SK-N-SH treated with all-trans-retinoic acid at 6 μM for 48 hours (cell line): ENCODE measurements at regions not wholly inside any gene's neighbourhood (a gene's known extent, or its start where the extent isn't known, plus 50 kb on each side); places are given as distances from the start of the nearest gene placed in this dataset.

Source experiments
- ATAC-seq: fragments of 200-7000 bp; cut with Tn5 transposase; 3 replicates; pipeline ENCODE4 v1.9.1; 2020; ENCODE audit warnings: mild to moderate bottlenecking, moderate library complexity
- BACH2 ChIP-seq: fragments of 250-450 bp; sonication (Bioruptor Pico); IDR thresholded peaks from 2 replicates; pipeline ENCODE4 v1.9.0; 2021; ENCODE audit warnings: mild to moderate bottlenecking, borderline replicate concordance
- CREB5 ChIP-seq: fragments of 250-450 bp; sonication (Bioruptor Pico); IDR thresholded peaks from 2 replicates; pipeline ENCODE4 v1.5.1; 2020; ENCODE audit warnings: low read depth, mild to moderate bottlenecking, moderate library complexity
- CSDC2 ChIP-seq: fragments of 250-450 bp; sonication (Bioruptor Pico); IDR thresholded peaks from 2 replicates; pipeline ENCODE4 v1.5.0; 2020; ENCODE audit warnings: mild to moderate bottlenecking, moderate library complexity
- CSRNP3 ChIP-seq: fragments of 250-450 bp; sonication (Bioruptor Pico); IDR thresholded peaks from 2 replicates; pipeline ENCODE4 v1.5.1; 2021; ENCODE audit warnings: mild to moderate bottlenecking, moderate library complexity
- ESRRG ChIP-seq: fragments of 250-450 bp; sonication (Bioruptor Pico); IDR thresholded peaks from 2 replicates; pipeline ENCODE4 v1.6.1; 2021; ENCODE audit warnings: mild to moderate bottlenecking
- GLIS3 ChIP-seq: fragments of 250-450 bp; sonication (Bioruptor Pico); IDR thresholded peaks from 2 replicates; pipeline ENCODE4 v1.5.0; 2020; ENCODE audit warnings: mild to moderate bottlenecking, moderate library complexity
- ISL1 ChIP-seq: fragments of 250-450 bp; sonication (Bioruptor Pico); IDR thresholded peaks from 2 replicates; pipeline ENCODE4 v2.1.2; 2022; ENCODE audit warnings: mild to moderate bottlenecking, moderate library complexity
- OSR1 ChIP-seq: fragments of 250-450 bp; sonication (Bioruptor Pico); IDR thresholded peaks from 2 replicates; pipeline ENCODE4 v1.8.0; 2022; ENCODE audit warnings: moderate library complexity, mild to moderate bottlenecking, inconsistent platforms
- PATZ1 ChIP-seq: fragments of 250-450 bp; sonication (Bioruptor Pico); IDR thresholded peaks from 2 replicates; pipeline ENCODE4 v1.8.0; 2020; ENCODE audit warnings: mild to moderate bottlenecking, moderate library complexity, borderline replicate concordance
- POU6F1 ChIP-seq: fragments of 250-450 bp; sonication (Bioruptor Pico); IDR thresholded peaks from 2 replicates; pipeline ENCODE4 v1.8.0; 2021; ENCODE audit warnings: low read depth, mild to moderate bottlenecking, moderate library complexity, borderline replicate concordance
- PPARA ChIP-seq: fragments of 250-450 bp; sonication (Bioruptor Pico); IDR thresholded peaks from 2 replicates; pipeline ENCODE4 v1.5.0; 2020; ENCODE audit warnings: mild to moderate bottlenecking, borderline replicate concordance
- RARB ChIP-seq: fragments of 250-450 bp; sonication (Bioruptor Pico); IDR thresholded peaks from 2 replicates; pipeline ENCODE4 v1.8.0; 2021; ENCODE audit warnings: mild to moderate bottlenecking, moderate library complexity
- SNAI2 ChIP-seq: fragments of 250-450 bp; sonication (Bioruptor Pico); IDR thresholded peaks from 2 replicates; pipeline ENCODE4 v1.5.0; 2020; ENCODE audit warnings: mild to moderate bottlenecking, moderate library complexity
- TCF4 ChIP-seq: fragments of 250-450 bp; sonication (Bioruptor Pico); IDR thresholded peaks from 2 replicates; pipeline ENCODE4 v1.8.0; 2021; ENCODE audit warnings: mild to moderate bottlenecking, moderate library complexity, borderline replicate concordance
- TOX ChIP-seq: fragments of 250-450 bp; sonication (Bioruptor Pico); IDR thresholded peaks from 2 replicates; pipeline ENCODE4 v1.8.0; 2021; ENCODE audit warnings: mild to moderate bottlenecking, moderate library complexity, borderline replicate concordance
- TSHZ2 ChIP-seq: fragments of 250-450 bp; sonication (Bioruptor Pico); IDR thresholded peaks from 2 replicates; pipeline ENCODE4 v1.5.0; 2020; ENCODE audit warnings: mild to moderate bottlenecking, moderate library complexity
- ZC3H10 ChIP-seq: fragments of 250-450 bp; sonication (Bioruptor Pico); IDR thresholded peaks from 2 replicates; pipeline ENCODE4 v1.5.1; 2021; ENCODE audit warnings: mild to moderate bottlenecking, moderate library complexity
- ZFP30 ChIP-seq: fragments of 450-650 bp; formaldehyde crosslinking; IDR thresholded peaks from 2 replicates; pipeline ENCODE4 v1.5.0; 2022; ENCODE audit warnings: mild to moderate bottlenecking, moderate library complexity
- ZNF565 ChIP-seq: fragments of 450-650 bp; formaldehyde crosslinking; conservative IDR thresholded peaks from 2 replicates; pipeline ENCODE4 v1.5.0; 2020; ENCODE audit warnings: low read depth, mild to moderate bottlenecking, moderate library complexity
- ZNF70 ChIP-seq: fragments of 450-650 bp; formaldehyde crosslinking; IDR thresholded peaks from 2 replicates; pipeline ENCODE4 v1.5.0; 2020; ENCODE audit warnings: mild to moderate bottlenecking, moderate library complexity
- ZNF8 ChIP-seq: fragments of 450-650 bp; formaldehyde crosslinking; IDR thresholded peaks from 2 replicates; pipeline ENCODE4 v1.5.0; 2020; ENCODE audit warnings: mild to moderate bottlenecking, moderate library complexity

- no peak for ATAC-seq
- TF ChIP-seq ESRRG (CRISPR knock-in tag): no peak
- TF ChIP-seq ZNF565 (CRISPR knock-in tag): no peak
- no peak for TF ChIP-seq ZFP30 (CRISPR knock-in tag)
- no peak for TF ChIP-seq GLIS3 (CRISPR knock-in tag)
- TF ChIP-seq SNAI2 (CRISPR knock-in tag): no peak
- TF ChIP-seq ZC3H10: no peak
- TF ChIP-seq CSDC2 (CRISPR knock-in tag): no peak
- TF ChIP-seq TCF4 (CRISPR knock-in tag): no peak
- TF ChIP-seq TOX (CRISPR knock-in tag): no peak
- no peak for TF ChIP-seq RARB (CRISPR knock-in tag)
- no peak for TF ChIP-seq PPARA (CRISPR knock-in tag)
Observed at GRCh38 chr17:51454456-51454978, 194.2 kb downstream of the UTP18 start.

- no peak for ATAC-seq
- TF ChIP-seq ZNF565 (CRISPR knock-in tag): no peak
- no peak for TF ChIP-seq PATZ1
- TF ChIP-seq RARB (CRISPR knock-in tag): no peak
Observed at GRCh38 chr17:51455211-51455610, 194.9 kb downstream of the UTP18 start.

- TF ChIP-seq ZFP30 (CRISPR knock-in tag) (no peak), PATZ1 (no peak), ZNF8 (CRISPR knock-in tag) (no peak), TCF4 (CRISPR knock-in tag) (no peak), CREB5 (CRISPR knock-in tag) (no peak), BACH2 (CRISPR knock-in tag) (no peak), ISL1 (CRISPR knock-in tag) (no peak), ESRRG (CRISPR knock-in tag) (no peak), TOX (CRISPR knock-in tag) (no peak), SNAI2 (CRISPR knock-in tag) (no peak), CSRNP3 (CRISPR knock-in tag) (no peak), RARB (CRISPR knock-in tag) (no peak), OSR1 (CRISPR knock-in tag) (no peak), ZNF70 (CRISPR knock-in tag) (no peak), ZC3H10 (no peak), ZNF565 (CRISPR knock-in tag) (no peak), POU6F1 (CRISPR knock-in tag) (no peak), PPARA (CRISPR knock-in tag) (no peak)
- no peak for ATAC-seq
Observed at GRCh38 chr17:51455931-51456330, 195.6 kb downstream of the UTP18 start.

- no peak for ATAC-seq
- TF ChIP-seq GLIS3 (CRISPR knock-in tag) (no peak), POU6F1 (CRISPR knock-in tag) (no peak), CSDC2 (CRISPR knock-in tag) (no peak), TSHZ2 (CRISPR knock-in tag) (no peak), ZNF70 (CRISPR knock-in tag) (no peak)
Observed at GRCh38 chr17:51456942-51457341, 196.6 kb downstream of the UTP18 start.
